Urinary bladder (tissue), 3 donors: ENCODE measurements at regions not wholly inside any gene's neighbourhood (a gene's known extent, or its start where the extent isn't known, plus 50 kb on each side); places are given as distances from the start of the nearest gene placed in this dataset.
"Not testable (repeated sequence)": the region's sequence is repeated elsewhere in the genome, so short reads cannot be mapped to it uniquely, and the experiment has no call there.

ENCODE experiments used
- DNase-seq: peaks from one replicate; pipeline ENCODE4 v3.0.0-alpha.2; 2015; ENCODE audit errors: extremely low spot score
- H3K27ac ChIP-seq: one replicate; pipeline ENCODE4 v1.5.1; 2013; ENCODE audit warnings: low read depth, mild to moderate bottlenecking, moderate library complexity
- H3K36me3 ChIP-seq: one replicate; pipeline ENCODE4 v1.6.1; 2013; ENCODE audit warnings: mild to moderate bottlenecking, moderate library complexity; ENCODE audit not compliant: insufficient read depth
- H3K4me1 ChIP-seq: one replicate; pipeline ENCODE4 v1.6.1; 2013; ENCODE audit warnings: mild to moderate bottlenecking, moderate library complexity; ENCODE audit not compliant: insufficient read depth
- H3K4me3 ChIP-seq: one replicate; pipeline ENCODE4 v1.5.1; 2013; ENCODE audit warnings: low read depth, low read length
- WGBS: extraction: QIAGEN DNeasy Blood & Tissue Kit; methylation state at CpG from one replicate; pipeline ENCODE4 v1.1.7; 2013; 5-methylcytosine and 5-hydroxymethylcytosine counted together
- donor health status: healthy with polysubstance abuse.
- donor health status: healthy.

- no peak for DNase-seq
- 73% methylated on average over 4 of the region's 4 CpGs for WGBS
- H3K4me1 ChIP-seq = no peaks in the 10 kb centered on the region
- no peak overlapping the region for H3K4me3 ChIP-seq
- no peaks in the 10 kb centered on the region for H3K36me3 ChIP-seq
- H3K27ac ChIP-seq = no peak overlapping the region
Measured at GRCh38 chr12:60209933-60210332, 614.1 kb downstream of the SLC16A7 start.

GRCh38 chr12:60210756-60211155 lies 614.9 kb downstream of the SLC16A7 start:
- Histone ChIP-seq H3K4me3 (no peak overlapping the region), H3K4me1 (no peaks in the 10 kb centered on the region), H3K36me3 (no peaks in the 10 kb centered on the region), H3K27ac (no peak overlapping the region)
- no peak for DNase-seq
- 85% methylated on average over 5 of the region's 5 CpGs for WGBS

- Histone ChIP-seq H3K4me1 (no peaks in the 10 kb centered on the region), H3K36me3 (no peaks in the 10 kb centered on the region), H3K27ac (no peak overlapping the region), H3K4me3 (no peak overlapping the region)
- DNase-seq = no peak
- 91% methylated on average over 1 of the region's 1 CpG for whole genome bisulfite sequencing
Measured at GRCh38 chr12:60211244-60211643, 615.4 kb downstream of the SLC16A7 start.

GRCh38 chr12:60212159-60213000 lies 616.6 kb downstream of the SLC16A7 start:
- H3K4me3 ChIP-seq = no peak overlapping the region
- no peaks in the 10 kb centered on the region for H3K36me3 ChIP-seq
- no peak for DNase-seq
- H3K4me1 ChIP-seq = no peaks in the 10 kb centered on the region
- WGBS = 91% methylated on average over 3 of the region's 3 CpGs
- no peak overlapping the region for H3K27ac ChIP-seq

- not testable (repeated sequence) for H3K4me1 ChIP-seq, H3K4me3 ChIP-seq, H3K36me3 ChIP-seq, H3K27ac ChIP-seq, DNase-seq
- WGBS = 88% methylated on average over 3 of the region's 3 CpGs
Measured at GRCh38 chr12:60213272-60213671, 617.4 kb downstream of the SLC16A7 start.

GRCh38 chr12:60216226-60216625 lies 620.4 kb downstream of the SLC16A7 start:
- WGBS = 37% methylated on average over 5 of the region's 5 CpGs
- Histone ChIP-seq H3K4me1 (no peaks in the 10 kb centered on the region), H3K27ac (no peak overlapping the region), H3K4me3 (no peak overlapping the region), H3K36me3 (no peaks in the 10 kb centered on the region)
- DNase-seq = no peak

GRCh38 chr12:60223242-60223641 lies 627.4 kb downstream of the SLC16A7 start:
- Histone ChIP-seq H3K4me3 (no peak overlapping the region), H3K27ac (no peak overlapping the region), H3K36me3 (no peaks in the 10 kb centered on the region), H3K4me1 (no peaks in the 10 kb centered on the region)
- 77% methylated on average over 4 of the region's 4 CpGs for WGBS
- DNase-seq = no peak

- WGBS = 81% methylated on average over 11 of the region's 11 CpGs
- DNase-seq = no peak
Measured at GRCh38 chr12:60225216-60226000, 629.6 kb downstream of the SLC16A7 start.

GRCh38 chr12:60227916-60228315 lies 632.1 kb downstream of the SLC16A7 start:
- H3K4me3 ChIP-seq = no peak overlapping the region
- DNase-seq = no peak
- WGBS = 83% methylated on average over 2 of the region's 2 CpGs
- no peak overlapping the region for H3K27ac ChIP-seq
- no peaks in the 10 kb centered on the region for H3K36me3 ChIP-seq
- H3K4me1 ChIP-seq = no peaks in the 10 kb centered on the region

More at GRCh38 chr12:60225216-60226000, 629.6 kb downstream of the SLC16A7 start:
- Histone ChIP-seq H3K27ac (no peak overlapping the region), H3K36me3 (no peaks in the 10 kb centered on the region), H3K4me3 (no peak overlapping the region), H3K4me1 (no peaks in the 10 kb centered on the region)

- Histone ChIP-seq H3K36me3 (no peaks in the 10 kb centered on the region), H3K4me3 (no peak overlapping the region), H3K27ac (no peak overlapping the region), H3K4me1 (no peaks in the 10 kb centered on the region)
- 87% methylated on average over 4 of the region's 4 CpGs for WGBS
- no peak for DNase-seq
Measured at GRCh38 chr12:60230056-60230455, 634.2 kb downstream of the SLC16A7 start.

GRCh38 chr12:60231303-60231702 lies 635.5 kb downstream of the SLC16A7 start:
- Histone ChIP-seq H3K4me3 (no peak overlapping the region), H3K4me1 (no peaks in the 10 kb centered on the region), H3K36me3 (no peaks in the 10 kb centered on the region), H3K27ac (no peak overlapping the region)
- no peak for DNase-seq
- WGBS = 86% methylated on average over 3 of the region's 3 CpGs

- WGBS = 81% methylated on average over 7 of the region's 7 CpGs
- H3K27ac ChIP-seq = no peak overlapping the region
- no peak for DNase-seq
- no peaks in the 10 kb centered on the region for H3K4me1 ChIP-seq
- no peaks in the 10 kb centered on the region for H3K36me3 ChIP-seq
- no peak overlapping the region for H3K4me3 ChIP-seq
Measured at GRCh38 chr12:60231976-60232907, 636.4 kb downstream of the SLC16A7 start.

- H3K27ac ChIP-seq, H3K36me3 ChIP-seq, H3K4me3 ChIP-seq, DNase-seq, H3K4me1 ChIP-seq: not testable (repeated sequence)
- WGBS = 78% methylated on average over 10 of the region's 10 CpGs
Measured at GRCh38 chr12:60234611-60235195, 638.9 kb downstream of the SLC16A7 start.
